Spleen (tissue), 7 donors: ENCODE measurements at regions not wholly inside any gene's neighbourhood (a gene's known extent, or its start where the extent isn't known, plus 50 kb on each side); places are given as distances from the start of the nearest gene placed in this dataset.

ENCODE experiments used
- CTCF ChIP-seq, 11 experiments: fragments of 200-600 bp in 7 of 11; fragments of 450-650 bp in 4 of 11; sonication (generic) in 4 of 11; IDR thresholded peaks in 8 of 11; conservative IDR thresholded peaks in 3 of 11; 1 replicate in 7 of 11; 2 replicates in 4 of 11; pipeline versions ENCODE4 v1.4.0 to v1.8.0; 2016 to 2021; ENCODE audit warnings: antibody characterized with exemption in 11 of 11, inconsistent platforms in 4 of 11, mild to moderate bottlenecking in 1 of 11
- POLR2AphosphoS5 ChIP-seq, 3 donors: sonication (generic); formaldehyde crosslinking; IDR thresholded peaks; one replicate each; pipeline ENCODE4 v1.5.1; 2017; ENCODE audit warnings: antibody characterized with exemption in 3 of 3
- donor health status: DM: no; HTN: no; CAD: no; lungs with moderate emphysema.
- donor health status: DM: no; HTN: no; CAD: no.
- donor health status: DM: no; HTN: no; CAD: no.

GRCh38 chr1:71232786-71233185, 152.0 kb upstream of the ZRANB2 start:
- no peak for TF ChIP-seq CTCF (IDR thresholded peaks at IDR 0.05 in 8 of 11, conservative IDR thresholded peaks at IDR 0.05 in 3 of 11)
- TF ChIP-seq POLR2AphosphoS5 (IDR thresholded peaks at IDR 0.05), result no peak
